LNCAP (cell line): ENCODE measurements at regions not wholly inside any gene's neighbourhood (a gene's known extent, or its start where the extent isn't known, plus 50 kb on each side); places are given as distances from the start of the nearest gene placed in this dataset.

ENCODE experiments used
- TF ChIP-seq, protein P1 (sequence below): fragments of 450-650 bp; IDR thresholded peaks from 2 replicates; pipeline ENCODE4 v1.5.1; 2017; ENCODE audit warnings: mild to moderate bottlenecking

GRCh38 chr10:43731486-43731885, 82.8 kb upstream of the ZNF32 start:
- TF ChIP-seq, protein P1, sequence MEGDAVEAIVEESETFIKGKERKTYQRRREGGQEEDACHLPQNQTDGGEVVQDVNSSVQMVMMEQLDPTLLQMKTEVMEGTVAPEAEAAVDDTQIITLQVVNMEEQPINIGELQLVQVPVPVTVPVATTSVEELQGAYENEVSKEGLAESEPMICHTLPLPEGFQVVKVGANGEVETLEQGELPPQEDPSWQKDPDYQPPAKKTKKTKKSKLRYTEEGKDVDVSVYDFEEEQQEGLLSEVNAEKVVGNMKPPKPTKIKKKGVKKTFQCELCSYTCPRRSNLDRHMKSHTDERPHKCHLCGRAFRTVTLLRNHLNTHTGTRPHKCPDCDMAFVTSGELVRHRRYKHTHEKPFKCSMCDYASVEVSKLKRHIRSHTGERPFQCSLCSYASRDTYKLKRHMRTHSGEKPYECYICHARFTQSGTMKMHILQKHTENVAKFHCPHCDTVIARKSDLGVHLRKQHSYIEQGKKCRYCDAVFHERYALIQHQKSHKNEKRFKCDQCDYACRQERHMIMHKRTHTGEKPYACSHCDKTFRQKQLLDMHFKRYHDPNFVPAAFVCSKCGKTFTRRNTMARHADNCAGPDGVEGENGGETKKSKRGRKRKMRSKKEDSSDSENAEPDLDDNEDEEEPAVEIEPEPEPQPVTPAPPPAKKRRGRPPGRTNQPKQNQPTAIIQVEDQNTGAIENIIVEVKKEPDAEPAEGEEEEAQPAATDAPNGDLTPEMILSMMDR: no peak

DNA sequence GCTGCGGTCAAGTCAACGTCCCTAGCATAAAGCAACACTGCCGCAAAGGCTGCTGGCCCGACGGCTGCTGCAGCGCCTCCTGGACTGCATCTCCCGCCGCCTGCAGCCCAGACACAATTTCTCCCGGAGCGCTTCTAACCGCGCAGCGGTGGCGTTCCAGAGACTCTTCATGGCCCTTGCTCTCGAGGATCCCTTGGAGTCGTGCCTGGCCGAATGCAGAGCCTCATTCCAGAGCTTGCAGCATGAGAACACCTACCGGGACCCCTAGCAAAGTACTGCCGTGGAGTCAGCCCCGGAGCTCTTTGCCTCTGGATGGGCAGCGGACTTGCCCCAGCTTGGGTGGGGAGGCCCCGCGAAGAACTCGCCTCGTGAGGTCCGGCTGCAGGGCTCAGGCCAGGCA, 79.7 kb upstream of the ZNF32 start:
- TF ChIP-seq, protein P1: no peak

DNA sequence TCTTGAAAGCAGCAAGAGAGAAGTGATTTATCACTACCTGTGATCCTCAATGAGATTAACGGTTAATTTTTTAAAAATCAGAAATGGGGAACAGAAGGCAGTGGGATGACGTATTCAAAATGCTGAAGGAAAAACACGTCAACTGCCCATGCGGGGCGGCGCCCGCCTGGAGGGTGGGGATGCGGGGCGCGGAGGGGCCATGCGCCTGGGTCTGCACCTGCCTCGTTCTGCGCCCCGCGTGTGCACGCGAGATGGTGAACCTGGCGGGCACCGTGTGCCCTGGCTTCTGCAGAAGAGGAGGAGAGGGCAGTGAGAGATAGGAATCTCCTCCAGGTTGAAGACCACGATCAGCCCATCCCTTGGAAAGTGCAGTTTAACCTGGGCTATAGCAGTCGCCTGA, 79.3 kb upstream of the ZNF32 start:
- TF ChIP-seq, protein P1: no peak

DNA sequence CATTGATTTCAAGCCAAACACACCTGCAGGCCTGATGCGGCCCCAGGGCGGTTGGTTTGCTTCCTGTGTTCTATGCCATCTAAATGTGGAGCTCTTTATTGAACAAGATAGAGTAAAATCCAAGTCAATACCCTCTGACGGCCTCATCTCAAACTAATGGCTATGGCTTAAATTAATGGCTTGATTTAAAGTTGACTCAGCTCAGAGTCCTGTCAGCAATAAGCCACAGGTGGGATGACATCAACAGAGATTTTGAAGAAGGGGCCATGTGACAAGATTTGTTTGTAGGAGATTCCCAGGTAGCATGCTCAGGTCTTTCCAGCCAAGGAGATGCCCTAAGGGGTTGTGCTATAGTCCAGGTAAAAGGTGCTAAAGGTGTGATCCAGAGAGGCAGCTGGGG, 66.7 kb upstream of the ZNF32 start:
- TF ChIP-seq, protein P1: no peak

DNA sequence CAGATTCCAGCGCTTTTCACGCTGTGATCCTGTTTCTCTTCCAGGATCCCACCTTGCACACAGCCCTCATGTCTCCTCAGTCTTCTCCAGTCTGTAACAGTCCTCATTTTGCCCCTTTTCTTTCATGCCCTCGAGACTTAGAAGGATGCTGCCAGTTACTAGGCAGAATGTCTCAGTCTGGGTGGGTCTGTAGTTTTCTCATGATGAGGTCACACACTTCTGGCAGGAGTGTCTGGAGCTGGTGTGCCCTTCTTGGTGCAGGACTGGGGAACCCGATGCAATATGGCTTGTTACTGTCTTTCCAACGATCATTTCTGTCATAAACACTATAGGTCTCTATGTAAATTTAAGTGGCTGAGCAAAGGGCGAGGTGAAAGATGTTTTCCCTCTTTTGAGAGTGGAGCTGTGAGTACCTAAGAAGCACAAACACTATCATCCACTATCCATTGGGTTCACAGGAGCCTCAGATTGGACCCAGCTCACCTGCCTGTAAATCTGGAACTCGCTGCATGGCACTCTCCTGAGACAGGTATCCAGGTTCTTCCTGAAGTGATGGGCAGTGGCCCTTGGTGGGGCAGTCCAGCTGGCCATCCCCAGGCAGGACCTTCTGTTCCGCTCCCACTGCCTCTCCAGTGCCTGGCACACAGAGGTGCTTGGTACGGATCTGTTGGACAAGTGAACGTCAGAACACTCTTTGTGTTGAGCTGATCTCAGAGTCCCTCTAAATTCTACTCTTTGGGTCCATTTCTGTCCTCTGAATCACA, 64.3 kb upstream of the ZNF32 start:
- TF ChIP-seq, protein P1: no peak

DNA sequence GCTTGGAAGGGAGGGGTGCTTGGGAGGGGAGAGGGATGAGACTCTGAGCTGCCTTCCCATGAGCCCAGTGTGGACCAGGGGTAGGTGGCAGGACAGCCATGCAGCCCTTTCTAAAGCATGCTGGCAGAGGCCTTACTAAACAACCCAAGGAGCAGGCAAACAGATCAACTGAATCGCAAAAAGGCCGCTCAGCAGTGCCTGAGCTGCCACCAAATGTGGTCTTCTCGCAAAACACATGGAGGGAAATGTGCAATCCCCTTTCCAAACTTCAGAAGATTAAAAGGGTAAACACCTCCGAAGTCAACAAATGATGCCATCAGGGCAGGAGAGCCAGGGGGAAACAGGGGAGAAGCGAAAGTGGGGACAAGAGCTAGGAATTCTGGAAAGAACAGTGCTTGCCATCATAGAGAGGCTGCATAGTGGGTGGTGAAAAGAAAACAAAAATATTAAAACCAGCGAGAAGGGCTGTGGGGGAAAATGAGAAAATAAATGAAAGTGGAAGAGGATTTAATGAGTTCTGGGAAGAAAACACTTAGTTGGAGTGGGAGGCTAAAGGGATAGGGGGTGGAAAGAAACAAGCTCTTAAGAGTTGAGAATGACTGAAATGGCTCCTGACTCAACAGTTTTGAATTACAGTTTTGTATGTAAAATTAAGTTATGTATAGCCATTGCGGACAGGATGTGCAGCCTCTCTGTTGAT, 62.2 kb upstream of the ZNF32 start:
- TF ChIP-seq, protein P1: no peak

- TF ChIP-seq, protein P1: no peak
These were observed 59.6 kb upstream of the ZNF32 start for GRCh38 chr10:43708262-43708661.
